Gastrocnemius medialis (tissue), 4 donors: ENCODE measurements at regions not wholly inside any gene's neighbourhood (a gene's known extent, or its start where the extent isn't known, plus 50 kb on each side); places are given as distances from the start of the nearest gene placed in this dataset.

Source experiments
- CTCF ChIP-seq, 5 experiments: fragments of 450-650 bp in 3 of 5; fragments of 200-600 bp in 2 of 5; sonication (generic) in 2 of 5; IDR thresholded peaks in 4 of 5; conservative IDR thresholded peaks in 1 of 5; 1 replicate in 4 of 5; 2 replicates in 1 of 5; pipeline ENCODE4 v1.5.1; 2016 to 2019; ENCODE audit warnings: antibody characterized with exemption in 5 of 5, mild to moderate bottlenecking in 3 of 5, moderate library complexity in 3 of 5
- POLR2A ChIP-seq, 2 donors: fragments of 450-650 bp; IDR thresholded peaks; one replicate each; pipeline ENCODE4 v1.6.1; 2017; ENCODE audit warnings: antibody characterized with exemption in 2 of 2, mild to moderate bottlenecking in 2 of 2, moderate library complexity in 2 of 2

- no peak for TF ChIP-seq CTCF (IDR thresholded peaks at IDR 0.05 in 4 of 5, conservative IDR thresholded peaks at IDR 0.05 in 1 of 5)
- no peak for TF ChIP-seq POLR2A (IDR thresholded peaks at IDR 0.05)
These were observed 106.9 kb downstream of the KLF12 start for GRCh38 chr13:74027161-74027779.
